Kidney (tissue), 13 donors: ENCODE measurements at regions not wholly inside any gene's neighbourhood (a gene's known extent, or its start where the extent isn't known, plus 50 kb on each side); places are given as distances from the start of the nearest gene placed in this dataset.

Experiments
- DNase-seq, 5 donors: peaks; one replicate each; pipeline ENCODE4 v3.0.0-alpha.2; 2013 to 2020
- FAIRE-seq: peaks from 2 replicates; lab custom pipeline; 2012; peaks lifted over from hg19 to GRCh38; lab: Jason Lieb, UNC
- H3K27ac ChIP-seq, 2 donors: one replicate each; pipeline ENCODE4 v1.7.0; 2013; ENCODE audit warnings: low read depth in 2 of 2, low read length in 2 of 2, inconsistent platforms in 1 of 2
- H3K27me3 ChIP-seq: one replicate; pipeline ENCODE4 v1.7.1; 2013; ENCODE audit warnings: low read length, inconsistent platforms; ENCODE audit not compliant: control insufficient read depth, insufficient read depth
- H3K36me3 ChIP-seq, 3 donors: one replicate each; pipeline versions ENCODE4 v1.7.0 to v1.7.1; 2013; ENCODE audit warnings: low read length in 3 of 3, control low read depth in 1 of 3, inconsistent platforms in 1 of 3; ENCODE audit not compliant: insufficient read depth in 3 of 3, control insufficient read depth in 2 of 3
- H3K4me1 ChIP-seq, 3 donors: one replicate each; pipeline versions ENCODE4 v1.7.0 to v1.7.1; 2013; ENCODE audit warnings: low read length in 3 of 3, inconsistent platforms in 1 of 3, low read depth in 1 of 3; ENCODE audit not compliant: control insufficient read depth in 2 of 3, insufficient read depth in 2 of 3
- H3K4me3 ChIP-seq, 3 donors: one replicate each; pipeline versions ENCODE4 v1.7.0 to v1.8.1; 2013; ENCODE audit warnings: low read length in 3 of 3, control low read depth in 1 of 3, inconsistent platforms in 1 of 3
- H3K9ac ChIP-seq, 3 donors: one replicate each; pipeline versions ENCODE4 v1.7.0 to v1.7.1; 2013; ENCODE audit warnings: low read length in 3 of 3, control low read depth in 1 of 3, inconsistent platforms in 1 of 3
- H3K9me3 ChIP-seq, 3 donors: one replicate each; pipeline versions ENCODE4 v1.7.0 to v1.7.1; 2013; ENCODE audit warnings: low read length in 3 of 3, control low read depth in 1 of 3, inconsistent platforms in 1 of 3; ENCODE audit not compliant: control insufficient read depth in 2 of 3, insufficient read depth in 1 of 3
- intact Hi-C: fragments of 100-400 bp; cut with DNase I; formaldehyde crosslinking; loops from one replicate; pipeline ENCODE4 v1.11.1; 2022
- TF ChIP-seq, protein P1 (sequence below): IDR thresholded peaks from 3 replicates; pipeline ENCODE4 v1.5.1; 2012; ENCODE audit warnings: mild to moderate bottlenecking, moderate library complexity, borderline replicate concordance; ENCODE audit not compliant: insufficient read depth; ENCODE audit errors: extremely low read depth
- donor health status: control.
- donor health status: control.
- donor health status: control.
- donor health status: control.
- donor health status: control.
- donor health status: DM: yes; HTN: yes; CAD: no.
- donor health status: Normal renal cell carcinoma (clear cell type).

DNA sequence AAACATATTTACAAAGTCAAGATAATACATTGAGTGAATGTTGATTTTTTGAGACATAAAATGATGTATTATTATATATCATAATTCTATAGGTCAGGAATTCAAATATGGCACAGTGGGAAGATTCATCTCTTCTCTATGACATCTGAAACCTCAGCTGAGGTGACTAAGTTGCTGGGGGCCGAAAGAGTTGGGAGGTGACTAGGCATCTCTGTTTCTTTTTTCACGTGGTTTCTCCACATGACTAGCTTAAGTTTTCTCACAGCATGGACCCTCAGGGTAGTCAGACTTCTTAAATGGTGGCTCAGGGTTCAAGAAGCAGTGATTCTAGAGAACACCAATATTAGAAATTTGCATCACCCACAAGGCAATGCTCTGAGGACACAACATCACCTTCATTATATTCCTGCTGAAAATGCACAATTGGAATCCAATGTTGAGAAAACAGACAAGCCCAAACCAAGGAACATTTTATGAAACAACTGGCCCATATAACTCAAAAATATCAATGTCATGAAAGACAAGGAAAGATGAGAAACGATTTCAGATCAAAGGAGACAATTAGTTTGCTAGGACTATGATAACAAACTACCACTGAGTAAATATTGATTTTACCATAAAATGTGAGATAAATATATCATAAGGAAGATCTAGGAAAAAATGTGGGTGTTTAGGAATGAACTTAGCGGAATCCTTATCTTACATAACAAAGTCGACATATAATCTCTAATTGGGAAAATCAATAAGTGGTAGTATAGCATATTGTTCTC, 273.3 kb upstream of the IRAK1BP1 start:
- Histone ChIP-seq H3K27me3 (no peaks in the 10 kb centered on the region), H3K9me3 (no peaks in the 10 kb centered on the region), H3K9ac (no peak overlapping the region), H3K4me1 (no peaks in the 10 kb centered on the region), H3K36me3 (no peaks in the 10 kb centered on the region), H3K4me3 (no peak overlapping the region), H3K27ac (no peak overlapping the region)
- TF ChIP-seq, protein P1, sequence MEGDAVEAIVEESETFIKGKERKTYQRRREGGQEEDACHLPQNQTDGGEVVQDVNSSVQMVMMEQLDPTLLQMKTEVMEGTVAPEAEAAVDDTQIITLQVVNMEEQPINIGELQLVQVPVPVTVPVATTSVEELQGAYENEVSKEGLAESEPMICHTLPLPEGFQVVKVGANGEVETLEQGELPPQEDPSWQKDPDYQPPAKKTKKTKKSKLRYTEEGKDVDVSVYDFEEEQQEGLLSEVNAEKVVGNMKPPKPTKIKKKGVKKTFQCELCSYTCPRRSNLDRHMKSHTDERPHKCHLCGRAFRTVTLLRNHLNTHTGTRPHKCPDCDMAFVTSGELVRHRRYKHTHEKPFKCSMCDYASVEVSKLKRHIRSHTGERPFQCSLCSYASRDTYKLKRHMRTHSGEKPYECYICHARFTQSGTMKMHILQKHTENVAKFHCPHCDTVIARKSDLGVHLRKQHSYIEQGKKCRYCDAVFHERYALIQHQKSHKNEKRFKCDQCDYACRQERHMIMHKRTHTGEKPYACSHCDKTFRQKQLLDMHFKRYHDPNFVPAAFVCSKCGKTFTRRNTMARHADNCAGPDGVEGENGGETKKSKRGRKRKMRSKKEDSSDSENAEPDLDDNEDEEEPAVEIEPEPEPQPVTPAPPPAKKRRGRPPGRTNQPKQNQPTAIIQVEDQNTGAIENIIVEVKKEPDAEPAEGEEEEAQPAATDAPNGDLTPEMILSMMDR, result no peak
- FAIRE-seq, result no peak
- intact Hi-C loops, result no loop called here
- DNase-seq, result no peak

DNA sequence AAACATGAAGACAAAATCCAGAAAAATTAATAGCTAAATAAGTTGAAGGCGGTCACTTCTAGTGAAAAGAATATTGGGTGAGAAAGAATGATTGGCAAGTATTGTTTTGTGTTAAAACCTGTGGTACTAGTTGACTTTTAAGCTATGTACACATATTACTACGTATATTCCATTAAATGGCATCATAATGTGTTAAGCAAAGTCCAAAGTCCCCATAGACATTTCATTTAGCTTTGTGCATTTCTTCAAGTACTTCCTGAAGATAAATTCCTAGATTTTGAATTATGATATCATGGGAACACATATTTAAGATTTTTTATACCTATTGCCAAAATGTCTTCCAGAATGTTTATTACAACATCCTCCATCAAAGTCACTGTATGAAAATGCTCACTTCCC, 272.7 kb upstream of the IRAK1BP1 start:
- intact Hi-C loops, result no loop called here
- no peak for FAIRE-seq
- Histone ChIP-seq H3K9me3 (no peaks in the 10 kb centered on the region), H3K36me3 (no peaks in the 10 kb centered on the region), H3K9ac (no peak overlapping the region), H3K27ac (no peak overlapping the region), H3K4me3 (no peak overlapping the region), H3K27me3 (no peaks in the 10 kb centered on the region), H3K4me1 (no peaks in the 10 kb centered on the region)
- TF ChIP-seq, protein P1, result no peak
- no peak for DNase-seq

DNA sequence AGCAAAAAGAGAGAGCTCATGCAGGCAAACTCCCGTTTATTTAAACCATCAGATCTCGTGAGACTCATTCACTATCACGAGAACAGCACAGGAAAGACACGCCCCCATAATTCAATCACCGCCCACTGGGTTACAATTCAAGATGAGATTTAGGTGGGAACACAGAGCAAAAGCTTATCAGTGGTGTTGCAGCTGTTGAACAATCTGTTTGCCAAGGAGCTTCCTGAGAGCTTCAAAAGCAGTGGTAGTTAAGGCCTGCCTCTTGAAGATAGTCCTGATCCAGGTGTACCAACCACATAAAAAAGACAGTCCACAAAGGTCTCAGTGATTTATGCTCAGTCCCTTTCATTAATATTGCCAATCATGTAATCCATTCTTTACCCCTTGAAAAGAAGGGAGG, 269.4 kb upstream of the IRAK1BP1 start:
- no peak overlapping the region for H3K9ac ChIP-seq
- H3K27me3 ChIP-seq, result no peaks in the 10 kb centered on the region
- no peak for DNase-seq
- no peaks in the 10 kb centered on the region for H3K36me3 ChIP-seq
- H3K4me3 ChIP-seq, result no peak overlapping the region
- FAIRE-seq, result no peak
- intact Hi-C loops, result no loop called here
- TF ChIP-seq, protein P1, result no peak
- no peak overlapping the region for H3K27ac ChIP-seq
- no peaks in the 10 kb centered on the region for H3K4me1 ChIP-seq
- no peaks in the 10 kb centered on the region for H3K9me3 ChIP-seq
